ENCODE measurements at regions not wholly inside any gene's neighbourhood (a gene's known extent, or its start where the extent isn't known, plus 50 kb on each side); places are given as distances from the start of the nearest gene placed in this dataset.

DNA sequence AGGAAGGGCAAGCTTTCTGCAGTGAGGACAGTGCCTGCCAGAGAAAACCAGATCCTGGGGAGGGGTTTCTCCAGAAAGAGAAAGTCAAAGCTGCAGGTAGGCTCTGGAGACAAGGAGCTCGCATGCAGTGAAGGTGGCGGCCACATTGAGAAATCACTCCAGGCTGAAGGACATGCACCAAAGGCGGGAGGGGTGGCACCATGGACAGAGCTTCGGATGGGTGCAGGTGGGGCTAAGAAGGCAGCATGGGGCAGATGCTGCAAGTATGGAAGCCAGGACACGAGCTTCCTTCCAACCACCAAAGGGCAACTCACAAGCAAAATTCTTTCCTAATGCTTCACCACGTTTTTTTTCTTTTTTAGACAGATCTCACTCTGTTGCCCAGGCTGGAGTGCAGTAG, 104.4 kb upstream of the SLC35G4 start:
- no peaks in the 10 kb centered on the region for H3K4me1 ChIP-seq (ENCODE audit: insufficient read depth, low read length)
- no peak overlapping the region for H3K4me3 ChIP-seq (ENCODE audit: low read length)
- no peaks in the 10 kb centered on the region for H3K9me3 ChIP-seq (ENCODE audit: insufficient read depth, low read depth, low read length)
- no peaks in the 10 kb centered on the region for H3K36me3 ChIP-seq (ENCODE audit: insufficient read depth, low read depth, low read length)
- no peak overlapping the region for H3K27ac ChIP-seq (ENCODE audit: low read length)
- no peak overlapping the region for H3K9ac ChIP-seq (ENCODE audit: low read depth, low read length)
- no peaks in the 10 kb centered on the region for H3K27me3 ChIP-seq (ENCODE audit: insufficient read depth, low read length)

DNA sequence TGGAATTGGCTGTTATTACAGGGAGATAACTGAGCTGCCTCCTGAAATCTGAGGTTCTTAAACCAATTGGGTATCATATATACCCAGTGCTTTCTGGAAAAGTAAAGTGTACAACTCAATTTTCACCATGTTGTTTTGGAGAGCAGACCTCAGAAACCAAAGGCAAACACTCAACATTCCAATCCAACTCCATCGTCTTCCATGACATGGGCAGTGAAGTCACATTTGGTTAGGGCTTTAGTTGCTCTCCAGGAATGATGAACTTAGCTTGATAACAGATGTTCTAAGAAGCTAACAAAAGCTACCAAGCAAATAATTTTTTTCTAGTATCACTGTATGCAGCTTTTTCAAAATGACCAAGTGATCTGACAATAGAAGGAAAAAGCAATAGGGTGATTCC, 107.0 kb upstream of the SLC35G4 start:
- H3K9ac ChIP-seq (ENCODE audit: low read depth, low read length) = no peak overlapping the region
- H3K9me3 ChIP-seq (ENCODE audit: insufficient read depth, low read depth, low read length) = no peaks in the 10 kb centered on the region
- no peak overlapping the region for H3K27ac ChIP-seq (ENCODE audit: low read length)
- H3K27me3 ChIP-seq (ENCODE audit: insufficient read depth, low read length) = no peaks in the 10 kb centered on the region
- H3K4me1 ChIP-seq (ENCODE audit: insufficient read depth, low read length) = no peaks in the 10 kb centered on the region
- no peak overlapping the region for H3K4me3 ChIP-seq (ENCODE audit: low read length)
- no peaks in the 10 kb centered on the region for H3K36me3 ChIP-seq (ENCODE audit: insufficient read depth, low read depth, low read length)

- Histone ChIP-seq H3K4me1 (ENCODE audit: insufficient read depth, low read length) (no peaks in the 10 kb centered on the region), H3K9me3 (ENCODE audit: insufficient read depth, low read depth, low read length) (no peaks in the 10 kb centered on the region), H3K36me3 (ENCODE audit: insufficient read depth, low read depth, low read length) (no peaks in the 10 kb centered on the region), H3K4me3 (ENCODE audit: low read length) (no peak overlapping the region), H3K27ac (ENCODE audit: low read length) (no peak overlapping the region), H3K9ac (ENCODE audit: low read depth, low read length) (no peak overlapping the region), H3K27me3 (ENCODE audit: insufficient read depth, low read length) (no peaks in the 10 kb centered on the region)
These were observed 108.0 kb upstream of the SLC35G4 start for GRCh38 chr18:11501352-11501751.

- H3K4me3 ChIP-seq (ENCODE audit: low read length) = no peak overlapping the region
- H3K27me3 ChIP-seq (ENCODE audit: insufficient read depth, low read length) = no peaks in the 10 kb centered on the region
- H3K36me3 ChIP-seq (ENCODE audit: insufficient read depth, low read depth, low read length) = no peaks in the 10 kb centered on the region
- H3K27ac ChIP-seq (ENCODE audit: low read length) = no peak overlapping the region
- H3K9ac ChIP-seq (ENCODE audit: low read depth, low read length) = no peak overlapping the region
- no peaks in the 10 kb centered on the region for H3K9me3 ChIP-seq (ENCODE audit: insufficient read depth, low read depth, low read length)
- no peaks in the 10 kb centered on the region for H3K4me1 ChIP-seq (ENCODE audit: insufficient read depth, low read length)
These were observed 109.0 kb upstream of the SLC35G4 start for GRCh38 chr18:11500153-11501122.

- Histone ChIP-seq H3K27me3 (ENCODE audit: insufficient read depth, low read length) (no peaks in the 10 kb centered on the region), H3K27ac (ENCODE audit: low read length) (no peak overlapping the region), H3K4me1 (ENCODE audit: insufficient read depth, low read length) (no peaks in the 10 kb centered on the region), H3K9ac (ENCODE audit: low read depth, low read length) (no peak overlapping the region), H3K36me3 (ENCODE audit: insufficient read depth, low read depth, low read length) (no peaks in the 10 kb centered on the region), H3K9me3 (ENCODE audit: insufficient read depth, low read depth, low read length) (no peaks in the 10 kb centered on the region), H3K4me3 (ENCODE audit: low read length) (no peak overlapping the region)
These were observed 110.6 kb upstream of the SLC35G4 start for GRCh38 chr18:11498821-11499220.

DNA sequence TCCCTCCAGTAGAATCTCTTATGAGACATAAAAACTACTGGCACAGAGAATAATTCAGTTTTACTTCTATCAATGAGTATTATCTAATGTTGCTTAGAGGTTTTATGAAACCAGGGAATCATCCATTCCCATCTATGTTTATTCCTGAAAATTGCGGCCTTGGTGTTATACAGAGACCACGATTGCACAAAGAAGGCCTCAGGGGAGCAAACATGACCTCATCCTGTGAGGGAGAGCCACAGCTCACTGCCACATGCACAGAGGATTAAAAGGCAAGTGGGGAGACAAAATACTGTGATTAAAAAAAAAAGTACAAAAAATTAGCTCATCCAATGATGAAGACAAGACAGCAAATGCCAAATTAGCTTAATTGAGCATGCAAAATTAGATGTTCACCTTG, 111.8 kb upstream of the SLC35G4 start:
- Histone ChIP-seq H3K9me3 (ENCODE audit: insufficient read depth, low read depth, low read length) (no peaks in the 10 kb centered on the region), H3K27me3 (ENCODE audit: insufficient read depth, low read length) (no peaks in the 10 kb centered on the region), H3K36me3 (ENCODE audit: insufficient read depth, low read depth, low read length) (no peaks in the 10 kb centered on the region), H3K4me3 (ENCODE audit: low read length) (no peak overlapping the region), H3K9ac (ENCODE audit: low read depth, low read length) (no peak overlapping the region), H3K4me1 (ENCODE audit: insufficient read depth, low read length) (no peaks in the 10 kb centered on the region), H3K27ac (ENCODE audit: low read length) (no peak overlapping the region)

- Histone ChIP-seq H3K9me3 (ENCODE audit: insufficient read depth, low read depth, low read length) (no peaks in the 10 kb centered on the region), H3K27me3 (ENCODE audit: insufficient read depth, low read length) (no peaks in the 10 kb centered on the region), H3K9ac (ENCODE audit: low read depth, low read length) (no peak overlapping the region), H3K4me1 (ENCODE audit: insufficient read depth, low read length) (no peaks in the 10 kb centered on the region), H3K4me3 (ENCODE audit: low read length) (no peak overlapping the region), H3K27ac (ENCODE audit: low read length) (no peak overlapping the region), H3K36me3 (ENCODE audit: insufficient read depth, low read depth, low read length) (no peaks in the 10 kb centered on the region)
These were observed 112.7 kb upstream of the SLC35G4 start for GRCh38 chr18:11496526-11497172.

DNA sequence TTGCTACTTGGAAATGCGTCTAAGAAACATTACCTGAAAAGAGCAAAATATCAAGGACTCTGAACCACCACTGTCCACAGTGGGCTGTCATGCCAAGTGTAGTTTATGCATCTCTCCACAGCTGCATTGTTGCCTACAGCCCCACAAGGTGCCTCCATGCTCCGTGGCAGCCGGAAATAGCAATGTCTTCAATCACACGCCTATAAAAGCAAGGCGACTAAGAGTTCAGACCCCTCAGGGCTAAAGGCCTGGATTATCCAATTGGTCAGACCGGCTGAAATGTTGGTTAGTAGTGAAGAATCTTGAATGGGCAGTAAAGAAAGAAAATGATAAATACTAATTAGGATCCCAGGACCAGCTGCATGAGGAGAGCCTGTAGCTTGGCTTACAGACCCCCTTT, 114.0 kb upstream of the SLC35G4 start:
- no peak overlapping the region for H3K27ac ChIP-seq (ENCODE audit: low read length)
- H3K27me3 ChIP-seq (ENCODE audit: insufficient read depth, low read length) = no peaks in the 10 kb centered on the region
- no peaks in the 10 kb centered on the region for H3K36me3 ChIP-seq (ENCODE audit: insufficient read depth, low read depth, low read length)
- H3K4me1 ChIP-seq (ENCODE audit: insufficient read depth, low read length) = no peaks in the 10 kb centered on the region
- H3K9ac ChIP-seq (ENCODE audit: low read depth, low read length) = no peak overlapping the region
- H3K4me3 ChIP-seq (ENCODE audit: low read length) = no peak overlapping the region
- no peaks in the 10 kb centered on the region for H3K9me3 ChIP-seq (ENCODE audit: insufficient read depth, low read depth, low read length)

GRCh38 chr18:11494107-11494506, 115.3 kb upstream of the SLC35G4 start:
- Histone ChIP-seq H3K4me3 (ENCODE audit: low read length) (no peak overlapping the region), H3K4me1 (ENCODE audit: insufficient read depth, low read length) (no peaks in the 10 kb centered on the region), H3K9ac (ENCODE audit: low read depth, low read length) (no peak overlapping the region), H3K36me3 (ENCODE audit: insufficient read depth, low read depth, low read length) (no peaks in the 10 kb centered on the region), H3K27me3 (ENCODE audit: insufficient read depth, low read length) (no peaks in the 10 kb centered on the region), H3K9me3 (ENCODE audit: insufficient read depth, low read depth, low read length) (no peaks in the 10 kb centered on the region), H3K27ac (ENCODE audit: low read length) (no peak overlapping the region)

GRCh38 chr18:11489266-11489899, 120.0 kb upstream of the SLC35G4 start:
- no peak overlapping the region for H3K27ac ChIP-seq (ENCODE audit: low read length)

GRCh38 chr18:11488175-11488574, 121.2 kb upstream of the SLC35G4 start:
- no peak overlapping the region for H3K27ac ChIP-seq (ENCODE audit: low read length)
- H3K27me3 ChIP-seq (ENCODE audit: insufficient read depth, low read length) = no peaks in the 10 kb centered on the region
- H3K4me1 ChIP-seq (ENCODE audit: insufficient read depth, low read length) = no peaks in the 10 kb centered on the region

More at GRCh38 chr18:11489266-11489899, 120.0 kb upstream of the SLC35G4 start:
- Histone ChIP-seq H3K27me3 (ENCODE audit: insufficient read depth, low read length) (no peaks in the 10 kb centered on the region), H3K4me3 (ENCODE audit: low read length) (no peak overlapping the region), H3K36me3 (ENCODE audit: insufficient read depth, low read depth, low read length) (no peaks in the 10 kb centered on the region), H3K9ac (ENCODE audit: low read depth, low read length) (no peak overlapping the region), H3K4me1 (ENCODE audit: insufficient read depth, low read length) (no peaks in the 10 kb centered on the region), H3K9me3 (ENCODE audit: insufficient read depth, low read depth, low read length) (no peaks in the 10 kb centered on the region)

More at GRCh38 chr18:11488175-11488574, 121.2 kb upstream of the SLC35G4 start:
- H3K4me3 ChIP-seq (ENCODE audit: low read length) = no peak overlapping the region
- H3K9ac ChIP-seq (ENCODE audit: low read depth, low read length) = no peak overlapping the region
- H3K36me3 ChIP-seq (ENCODE audit: insufficient read depth, low read depth, low read length) = no peaks in the 10 kb centered on the region
- no peaks in the 10 kb centered on the region for H3K9me3 ChIP-seq (ENCODE audit: insufficient read depth, low read depth, low read length)
